ENCODE measurements at regions not wholly inside any gene's neighbourhood (a gene's known extent, or its start where the extent isn't known, plus 50 kb on each side); places are given as distances from the start of the nearest gene placed in this dataset.
"Not testable (repeated sequence)": the region's sequence is repeated elsewhere in the genome, so short reads cannot be mapped to it uniquely, and the experiment has no call there.

DNA sequence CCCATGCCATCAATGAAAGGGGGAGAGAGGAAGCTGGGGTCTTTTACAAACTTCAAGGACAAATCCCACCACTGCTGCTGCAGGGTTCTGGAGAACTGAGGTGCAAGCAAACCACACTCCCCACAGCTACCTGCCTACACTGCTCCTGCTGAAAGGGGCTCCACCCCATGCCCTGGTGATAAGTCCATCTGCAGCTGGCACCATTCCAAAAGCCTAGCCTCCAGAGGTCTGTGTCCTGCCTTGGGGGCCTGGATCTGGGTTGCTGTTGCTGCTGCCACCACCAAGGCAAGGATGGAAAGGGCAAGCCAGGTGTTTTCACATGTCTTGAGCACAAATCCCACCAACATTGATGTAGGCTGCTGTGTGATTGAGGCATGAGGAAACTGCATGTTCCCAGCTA lies 97.4 kb upstream of the UBE2E3 start:
- Histone ChIP-seq H3K4me2 (ENCODE audit: low read length) (no peak overlapping the region), H3K9me3 (ENCODE audit: insufficient read depth, low read depth, low read length) (no peaks in the 10 kb centered on the region), H3K27me3 (ENCODE audit: insufficient read depth, low read length) (no peaks in the 10 kb centered on the region), H3K9ac (ENCODE audit: low read length) (no peak overlapping the region), H3K79me2 (ENCODE audit: insufficient read depth, low read length) (no peaks in the 10 kb centered on the region), H2AFZ (ENCODE audit: low read depth, low read length) (no peak overlapping the region), H3K4me1 (ENCODE audit: insufficient read depth, low read length) (no peaks in the 10 kb centered on the region), H3K27ac (ENCODE audit: low read depth, low read length) (no peak overlapping the region), H3K36me3 (ENCODE audit: insufficient read depth, low read length) (no peaks in the 10 kb centered on the region), H3K4me3 (ENCODE audit: insufficient read depth, low read depth, low read length) (no peak overlapping the region), H4K20me1 (ENCODE audit: insufficient read depth, low read length) (no peaks in the 10 kb centered on the region)
- Mint-ChIP-seq H3K36me3 (ENCODE audit: low read depth, unreplicated experiment) (no peaks in the 10 kb centered on the region), H3K9me3 (ENCODE audit: unreplicated experiment) (peaks cover 8% of the 10 kb centered on the region), H3K27ac (ENCODE audit: unreplicated experiment) (no peak overlapping the region), H3K4me1 (ENCODE audit: low read depth, unreplicated experiment) (no peaks in the 10 kb centered on the region), H3K4me3 (ENCODE audit: unreplicated experiment) (no peak overlapping the region), H3K27me3 (ENCODE audit: low read depth, unreplicated experiment) (no peaks in the 10 kb centered on the region)
- TF ChIP-seq, protein P1, sequence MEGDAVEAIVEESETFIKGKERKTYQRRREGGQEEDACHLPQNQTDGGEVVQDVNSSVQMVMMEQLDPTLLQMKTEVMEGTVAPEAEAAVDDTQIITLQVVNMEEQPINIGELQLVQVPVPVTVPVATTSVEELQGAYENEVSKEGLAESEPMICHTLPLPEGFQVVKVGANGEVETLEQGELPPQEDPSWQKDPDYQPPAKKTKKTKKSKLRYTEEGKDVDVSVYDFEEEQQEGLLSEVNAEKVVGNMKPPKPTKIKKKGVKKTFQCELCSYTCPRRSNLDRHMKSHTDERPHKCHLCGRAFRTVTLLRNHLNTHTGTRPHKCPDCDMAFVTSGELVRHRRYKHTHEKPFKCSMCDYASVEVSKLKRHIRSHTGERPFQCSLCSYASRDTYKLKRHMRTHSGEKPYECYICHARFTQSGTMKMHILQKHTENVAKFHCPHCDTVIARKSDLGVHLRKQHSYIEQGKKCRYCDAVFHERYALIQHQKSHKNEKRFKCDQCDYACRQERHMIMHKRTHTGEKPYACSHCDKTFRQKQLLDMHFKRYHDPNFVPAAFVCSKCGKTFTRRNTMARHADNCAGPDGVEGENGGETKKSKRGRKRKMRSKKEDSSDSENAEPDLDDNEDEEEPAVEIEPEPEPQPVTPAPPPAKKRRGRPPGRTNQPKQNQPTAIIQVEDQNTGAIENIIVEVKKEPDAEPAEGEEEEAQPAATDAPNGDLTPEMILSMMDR (IDR thresholded peaks at IDR 0.05; ENCODE audit: insufficient read depth, low read depth, low read length), result no peak
- TF ChIP-seq EZH2 (IDR thresholded peaks at IDR 0.05; ENCODE audit: insufficient read depth, low read length), result no peak
- DNase-seq (ENCODE audit: low read depth) (no peak), FAIRE-seq (no peak)

GRCh38 chr2:180876506-180876905 lies 103.9 kb upstream of the UBE2E3 start:
- FAIRE-seq, result no peak
- peaks cover 3% of the 10 kb centered on the region for H3K9me3 Mint-ChIP-seq (ENCODE audit: unreplicated experiment)

DNA sequence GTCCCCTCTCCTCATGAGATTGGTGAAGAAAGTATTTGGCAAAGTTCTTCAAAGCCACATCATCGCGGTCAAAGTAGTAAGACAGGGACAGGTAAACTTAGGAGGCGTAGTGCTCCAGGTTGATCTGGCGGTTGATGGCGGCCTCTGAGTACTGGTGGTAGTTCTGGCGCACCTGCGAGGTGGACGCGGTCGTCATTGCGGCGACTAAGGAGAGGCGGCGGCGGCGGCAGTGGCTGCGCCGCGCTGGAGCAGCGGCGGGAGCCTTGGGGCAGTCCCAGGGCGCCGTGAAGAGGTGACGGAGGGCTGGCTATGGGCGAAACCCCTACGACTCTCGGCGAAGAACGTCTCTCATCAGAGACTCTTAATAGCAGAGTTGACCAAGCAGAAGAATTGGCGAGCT lies 107.2 kb upstream of the UBE2E3 start:
- Mint-ChIP-seq H3K4me3 (ENCODE audit: unreplicated experiment) (no peak overlapping the region), H3K36me3 (ENCODE audit: low read depth, unreplicated experiment) (no peaks in the 10 kb centered on the region), H3K4me1 (ENCODE audit: low read depth, unreplicated experiment) (peaks cover 6% of the 10 kb centered on the region), H3K27me3 (ENCODE audit: low read depth, unreplicated experiment) (no peaks in the 10 kb centered on the region), H3K27ac (ENCODE audit: unreplicated experiment) (no peak overlapping the region), H3K9me3 (ENCODE audit: unreplicated experiment) (peaks cover 3% of the 10 kb centered on the region)
- no peaks in the 10 kb centered on the region for H3K79me2 ChIP-seq (ENCODE audit: insufficient read depth, low read length)
- no peaks in the 10 kb centered on the region for H4K20me1 ChIP-seq (ENCODE audit: insufficient read depth, low read length)
- DNase-seq (ENCODE audit: low read depth) (no peak), FAIRE-seq (no peak)
- H2AFZ ChIP-seq (ENCODE audit: low read depth, low read length), result no peak overlapping the region
- H3K27ac ChIP-seq (ENCODE audit: low read depth, low read length), result no peak overlapping the region
- no peak overlapping the region for H3K4me3 ChIP-seq (ENCODE audit: insufficient read depth, low read depth, low read length)
- H3K4me2 ChIP-seq (ENCODE audit: low read length), result no peak overlapping the region
- H3K27me3 ChIP-seq (ENCODE audit: insufficient read depth, low read length), result no peaks in the 10 kb centered on the region
- H3K9me3 ChIP-seq (ENCODE audit: insufficient read depth, low read depth, low read length), result no peaks in the 10 kb centered on the region
- TF ChIP-seq, protein P1 (IDR thresholded peaks at IDR 0.05; ENCODE audit: insufficient read depth, low read depth, low read length), result no peak
- TF ChIP-seq EZH2 (IDR thresholded peaks at IDR 0.05; ENCODE audit: insufficient read depth, low read length), result no peak
- no peak overlapping the region for H3K9ac ChIP-seq (ENCODE audit: low read length)
- no peaks in the 10 kb centered on the region for H3K36me3 ChIP-seq (ENCODE audit: insufficient read depth, low read length)
- no peaks in the 10 kb centered on the region for H3K4me1 ChIP-seq (ENCODE audit: insufficient read depth, low read length)

More at GRCh38 chr2:180876506-180876905, 103.9 kb upstream of the UBE2E3 start:
- no peak overlapping the region for H3K27ac Mint-ChIP-seq (ENCODE audit: unreplicated experiment)
- Histone ChIP-seq H3K9ac (ENCODE audit: low read length) (no peak overlapping the region), H3K9me3 (ENCODE audit: insufficient read depth, low read depth, low read length) (no peaks in the 10 kb centered on the region), H3K4me1 (ENCODE audit: insufficient read depth, low read length) (no peaks in the 10 kb centered on the region), H3K4me2 (ENCODE audit: low read length) (no peak overlapping the region), H3K36me3 (ENCODE audit: insufficient read depth, low read length) (no peaks in the 10 kb centered on the region), H3K27me3 (ENCODE audit: insufficient read depth, low read length) (no peaks in the 10 kb centered on the region), H3K4me3 (ENCODE audit: insufficient read depth, low read depth, low read length) (no peak overlapping the region), H4K20me1 (ENCODE audit: insufficient read depth, low read length) (no peaks in the 10 kb centered on the region), H3K27ac (ENCODE audit: low read depth, low read length) (no peak overlapping the region), H3K79me2 (ENCODE audit: insufficient read depth, low read length) (no peaks in the 10 kb centered on the region), H2AFZ (ENCODE audit: low read depth, low read length) (no peak overlapping the region)
- H3K27me3 Mint-ChIP-seq (ENCODE audit: low read depth, unreplicated experiment), result no peaks in the 10 kb centered on the region
- TF ChIP-seq EZH2 (IDR thresholded peaks at IDR 0.05; ENCODE audit: insufficient read depth, low read length), result no peak
- TF ChIP-seq, protein P1 (IDR thresholded peaks at IDR 0.05; ENCODE audit: insufficient read depth, low read depth, low read length), result no peak
- no peak overlapping the region for H3K4me3 Mint-ChIP-seq (ENCODE audit: unreplicated experiment)
- DNase-seq (ENCODE audit: low read depth), result peak; percentile 83
- peaks cover 5% of the 10 kb centered on the region for H3K4me1 Mint-ChIP-seq (ENCODE audit: low read depth, unreplicated experiment)
- H3K36me3 Mint-ChIP-seq (ENCODE audit: low read depth, unreplicated experiment), result no peaks in the 10 kb centered on the region

GRCh38 chr2:180872781-180873180 lies 107.6 kb upstream of the UBE2E3 start:
- not testable (repeated sequence) for H3K4me1 Mint-ChIP-seq (ENCODE audit: low read depth, unreplicated experiment); FAIRE-seq; H3K79me2 ChIP-seq (ENCODE audit: insufficient read depth, low read length)

More at GRCh38 chr2:180872781-180873180, 107.6 kb upstream of the UBE2E3 start:
- H3K9me3 Mint-ChIP-seq (ENCODE audit: unreplicated experiment); H3K4me3 ChIP-seq (ENCODE audit: insufficient read depth, low read depth, low read length); H3K4me1 ChIP-seq (ENCODE audit: insufficient read depth, low read length); H3K27ac ChIP-seq (ENCODE audit: low read depth, low read length); DNase-seq (ENCODE audit: low read depth); H3K9me3 ChIP-seq (ENCODE audit: insufficient read depth, low read depth, low read length); H3K36me3 Mint-ChIP-seq (ENCODE audit: low read depth, unreplicated experiment); H3K27me3 ChIP-seq (ENCODE audit: insufficient read depth, low read length); H3K4me3 Mint-ChIP-seq (ENCODE audit: unreplicated experiment); H3K9ac ChIP-seq (ENCODE audit: low read length); H3K4me2 ChIP-seq (ENCODE audit: low read length); H3K36me3 ChIP-seq (ENCODE audit: insufficient read depth, low read length); H3K27ac Mint-ChIP-seq (ENCODE audit: unreplicated experiment); H4K20me1 ChIP-seq (ENCODE audit: insufficient read depth, low read length); H2AFZ ChIP-seq (ENCODE audit: low read depth, low read length); H3K27me3 Mint-ChIP-seq (ENCODE audit: low read depth, unreplicated experiment): not testable (repeated sequence)

All from astrocyte (in vitro differentiated cells and primary cell).